OCI-LY3 (cell line): ENCODE measurements at regions not wholly inside any gene's neighbourhood (a gene's known extent, or its start where the extent isn't known, plus 50 kb on each side); places are given as distances from the start of the nearest gene placed in this dataset.

Experiments used
- H2AFZ ChIP-seq: fragments of 200-600, 300-600 bp; shearing (Covaris generic); 2 replicates; pipeline ENCODE4 v1.6.0; 2014; ENCODE audit warnings: antibody characterized with exemption, low read depth, low read length
- H3K27ac ChIP-seq: fragments of 200-600, 300-600 bp; sonication (generic); 2 replicates; pipeline ENCODE4 v1.5.1; 2014; ENCODE audit warnings: mild to moderate bottlenecking, low read length, moderate library complexity, mixed read lengths
- H3K27me3 ChIP-seq: fragments of 200-600, 300-600 bp; sonication (generic); 2 replicates; pipeline ENCODE4 v1.6.1; 2014; ENCODE audit warnings: low read depth, low read length, mixed read lengths
- H3K36me3 ChIP-seq: fragments of 200-600, 300-600 bp; sonication (generic); replicated peaks from 2 replicates; pipeline ENCODE3; 2014; ENCODE audit warnings: low read depth, low read length, mixed read lengths
- H3K4me1 ChIP-seq: fragments of 300-600, 200-600 bp; sonication (generic); 2 replicates; pipeline ENCODE4 v1.6.1; 2014; ENCODE audit warnings: low read length, mixed read lengths
- H3K4me2 ChIP-seq: fragments of 200-600, 300-600 bp; sonication (generic); 2 replicates; pipeline ENCODE4 v1.6.1; 2014; ENCODE audit warnings: low read length, mixed read lengths
- H3K4me3 ChIP-seq: fragments of 300-600, 200-600 bp; sonication (generic); 2 replicates; pipeline ENCODE4 v1.5.1; 2014; ENCODE audit warnings: antibody characterized with exemption, mild to moderate bottlenecking, low read length, moderate library complexity
- H3K79me2 ChIP-seq: fragments of 300-600, 200-600 bp; shearing (Covaris generic); 2 replicates; pipeline ENCODE4 v1.6.1; 2014; ENCODE audit warnings: mild to moderate bottlenecking, low read length, mixed read lengths
- H3K9ac ChIP-seq: fragments of 300-600, 200-600 bp; shearing (Covaris generic); 2 replicates; pipeline ENCODE4 v1.6.0; 2014; ENCODE audit warnings: mild to moderate bottlenecking, low read length, moderate library complexity
- H3K9me3 ChIP-seq: fragments of 200-600, 300-600 bp; shearing (Covaris generic); 2 replicates; pipeline ENCODE4 v1.6.1; 2014; ENCODE audit warnings: low read length, mixed read lengths; ENCODE audit not compliant: insufficient read depth
- H4K20me1 ChIP-seq: fragments of 200-600, 300-600 bp; sonication (generic); 2 replicates; pipeline ENCODE4 v1.6.1; 2016; ENCODE audit warnings: low read length, mixed read lengths; ENCODE audit not compliant: insufficient read depth
- CTCF ChIP-seq: fragments of 200-600, 300-600 bp; sonication (generic); IDR thresholded peaks from 2 replicates; pipeline ENCODE4 v1.5.1; 2014; ENCODE audit warnings: antibody characterized with exemption, low read length, low read depth
- EZH2phosphoT487 ChIP-seq: fragments of 200-600 bp; shearing (Covaris generic); IDR thresholded peaks from 2 replicates; pipeline ENCODE4 v1.6.1; 2018; ENCODE audit warnings: antibody characterized with exemption, mixed run types, low read depth

DNA sequence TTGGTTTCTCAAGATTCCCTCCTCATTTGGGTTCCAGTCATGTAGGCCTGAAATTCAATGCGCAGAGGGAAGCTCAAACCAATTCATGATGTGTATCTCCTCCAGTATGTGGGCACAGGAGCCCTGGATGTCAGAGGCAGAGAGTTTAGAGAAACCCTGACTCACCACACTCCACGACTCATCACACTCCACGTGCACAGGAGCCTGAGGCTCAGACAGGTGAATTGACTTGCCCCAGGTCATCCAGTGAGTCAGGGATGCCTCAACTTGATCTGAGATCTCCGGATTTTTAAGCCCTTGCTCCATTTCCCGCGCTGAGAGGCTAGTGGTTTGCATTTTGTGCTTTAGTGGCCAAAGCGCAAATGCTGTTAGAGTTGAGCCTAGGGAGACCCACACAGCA, 183.9 kb downstream of the HAPSTR1 start:
- Histone ChIP-seq H3K27me3 (peaks cover 33% of the 10 kb centered on the region), H3K36me3 (no peaks in the 10 kb centered on the region), H3K4me3 (no peak overlapping the region), H2AFZ (no peak overlapping the region), H3K4me2 (no peak overlapping the region), H4K20me1 (no peaks in the 10 kb centered on the region), H3K4me1 (no peaks in the 10 kb centered on the region), H3K9me3 (no peaks in the 10 kb centered on the region), H3K9ac (no peak overlapping the region), H3K79me2 (no peaks in the 10 kb centered on the region), H3K27ac (no peak overlapping the region)
- TF ChIP-seq EZH2phosphoT487 = no peak
- no peak for TF ChIP-seq CTCF

- Histone ChIP-seq H3K27me3 (peaks cover 31% of the 10 kb centered on the region), H3K9me3 (no peaks in the 10 kb centered on the region), H3K79me2 (no peaks in the 10 kb centered on the region), H3K27ac (no peak overlapping the region), H2AFZ (no peak overlapping the region), H3K4me2 (no peak overlapping the region), H3K9ac (no peak overlapping the region), H3K4me1 (no peaks in the 10 kb centered on the region), H4K20me1 (no peaks in the 10 kb centered on the region), H3K36me3 (no peaks in the 10 kb centered on the region), H3K4me3 (no peak overlapping the region)
- TF ChIP-seq EZH2phosphoT487 = no peak
- TF ChIP-seq CTCF = no peak
Observed at GRCh38 chr16:9275816-9276354, 184.4 kb downstream of the HAPSTR1 start.

- Histone ChIP-seq H3K4me2 (no peak overlapping the region), H4K20me1 (no peaks in the 10 kb centered on the region), H3K9ac (no peak overlapping the region), H2AFZ (no peak overlapping the region), H3K36me3 (no peaks in the 10 kb centered on the region), H3K27me3 (peaks cover 24% of the 10 kb centered on the region; the same call in 1 of the 2 replicates), H3K9me3 (no peaks in the 10 kb centered on the region), H3K79me2 (no peaks in the 10 kb centered on the region), H3K4me3 (no peak overlapping the region), H3K27ac (no peak overlapping the region), H3K4me1 (no peaks in the 10 kb centered on the region)
- TF ChIP-seq CTCF (no peak), EZH2phosphoT487 (no peak)
Observed at GRCh38 chr16:9279291-9280068, 188.0 kb downstream of the HAPSTR1 start.

DNA sequence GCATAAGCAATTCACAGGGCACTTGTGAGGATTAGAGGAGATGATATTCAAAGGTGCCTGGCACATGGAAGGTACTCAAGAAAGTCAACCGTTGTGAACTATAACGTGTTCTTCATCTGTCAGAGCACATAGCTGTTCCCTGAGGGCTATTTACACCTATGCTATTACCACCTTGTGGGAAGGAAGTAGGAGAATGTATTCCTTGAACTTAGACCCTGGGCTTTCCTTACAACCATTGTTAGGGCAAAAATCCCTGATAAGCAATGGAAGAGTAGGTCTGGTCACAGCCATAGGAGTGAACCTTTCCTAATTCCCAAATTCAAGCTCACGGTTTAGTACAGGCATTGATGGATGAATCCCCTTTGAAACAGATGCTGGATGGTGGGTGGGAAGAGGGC, 188.6 kb downstream of the HAPSTR1 start:
- H3K4me1 ChIP-seq = no peaks in the 10 kb centered on the region
- no peaks in the 10 kb centered on the region for H3K36me3 ChIP-seq
- H3K4me2 ChIP-seq = no peak overlapping the region
- no peaks in the 10 kb centered on the region for H4K20me1 ChIP-seq
- peaks cover 24% of the 10 kb centered on the region; the same call in 1 of the 2 replicates for H3K27me3 ChIP-seq
- no peak overlapping the region for H3K9ac ChIP-seq
- TF ChIP-seq CTCF (no peak), EZH2phosphoT487 (no peak)
- H3K4me3 ChIP-seq = no peak overlapping the region
- H2AFZ ChIP-seq = no peak overlapping the region
- no peaks in the 10 kb centered on the region for H3K79me2 ChIP-seq
- H3K9me3 ChIP-seq = no peaks in the 10 kb centered on the region
- no peak overlapping the region for H3K27ac ChIP-seq
